Testis (tissue), 2 donors: ENCODE measurements at regions not wholly inside any gene's neighbourhood (a gene's known extent, or its start where the extent isn't known, plus 50 kb on each side); places are given as distances from the start of the nearest gene placed in this dataset.

Source experiments
- DNase-seq: peaks from one replicate; pipeline ENCODE4 v3.0.0-alpha.2; 2019
- H3K27ac ChIP-seq, 2 donors: fragments of 200-600 bp; sonication (generic); one replicate each; pipeline ENCODE4 v1.5.1; 2019
- H3K27me3 ChIP-seq: fragments of 200-600 bp; sonication (generic); one replicate; pipeline ENCODE4 v1.5.1; 2019
- H3K36me3 ChIP-seq: fragments of 200-600 bp; sonication (generic); one replicate; pipeline ENCODE4 v1.5.1; 2017; ENCODE audit warnings: low read depth; ENCODE audit errors: missing control alignments
- H3K4me1 ChIP-seq: fragments of 200-600 bp; sonication (generic); one replicate; pipeline ENCODE4 v1.5.1; 2019
- H3K4me3 ChIP-seq, 2 donors: fragments of 200-600 bp; sonication (generic); one replicate each; pipeline ENCODE4 v1.5.1; 2017 to 2019
- H3K9me3 ChIP-seq: fragments of 200-600 bp; sonication (generic); one replicate; pipeline ENCODE4 v1.5.1; 2017
- CTCF ChIP-seq, 3 experiments: fragments of 450-650 bp in 2 of 3; fragments of 200-600 bp in 1 of 3; sonication (generic) in 1 of 3; IDR thresholded peaks; one replicate each; pipeline ENCODE4 v1.5.1; 2016 to 2019; ENCODE audit warnings: antibody characterized with exemption in 3 of 3, mild to moderate bottlenecking in 2 of 3, moderate library complexity in 1 of 3
- POLR2A ChIP-seq: fragments of 450-650 bp; IDR thresholded peaks from one replicate; pipeline ENCODE4 v1.6.1; 2017; ENCODE audit warnings: antibody characterized with exemption, mild to moderate bottlenecking, moderate library complexity
- WGBS, 2 donors: methylation state at CpG; one replicate each; pipeline ENCODE4 v1.1.5; 2018; 5-methylcytosine and 5-hydroxymethylcytosine counted together
- intact Hi-C: fragments of 100-400 bp; cut with DNase I; formaldehyde crosslinking; loops from one replicate; pipeline ENCODE4 v1.15.1; 2023; ENCODE audit warnings: low total_unique reads

DNA sequence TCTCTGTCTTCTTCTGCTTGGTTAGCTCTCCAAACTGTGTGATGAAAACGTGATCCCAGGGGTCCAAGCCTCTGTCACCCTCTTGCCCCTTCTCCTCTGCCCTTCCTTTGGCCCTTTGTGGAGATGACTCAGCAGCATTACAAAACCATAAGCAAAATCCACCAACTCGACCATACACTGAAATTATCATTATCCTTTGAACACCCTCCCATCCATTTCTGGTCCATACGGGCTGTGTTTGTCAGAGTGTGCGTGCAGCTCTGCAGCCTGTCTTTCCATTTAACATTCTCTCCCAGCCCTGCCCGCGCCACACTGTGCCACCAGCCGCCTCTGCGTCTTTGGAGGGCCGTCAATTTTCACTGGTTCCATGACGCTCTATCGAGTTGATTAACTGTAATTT lies 69.2 kb downstream of the SLC25A47 start:
- Histone ChIP-seq H3K27me3 (no peaks in the 10 kb centered on the region), H3K4me1 (peaks cover 29% of the 10 kb centered on the region), H3K36me3 (no peaks in the 10 kb centered on the region), H3K4me3 (no peak overlapping the region), H3K27ac (peak overlapping the region in 1 of 2 donors; percentile 33), H3K9me3 (no peaks in the 10 kb centered on the region)
- intact Hi-C loops = no loop called here
- TF ChIP-seq CTCF (IDR thresholded peaks at IDR 0.05) (no peak), POLR2A (no peak)
- DNase-seq = no peak
- WGBS, 2 donors = 80 to 81% methylated on average over 11 of the region's 11 CpGs

- DNase-seq = no peak
- intact Hi-C loops = no loop called here
- no peak for TF ChIP-seq POLR2A
- TF ChIP-seq CTCF (IDR thresholded peaks at IDR 0.05) = no peak
- no peaks in the 10 kb centered on the region for H3K36me3 ChIP-seq
- H3K27ac ChIP-seq = no peak overlapping the region
- WGBS, 2 donors = 72 to 76% methylated on average over 10 of the region's 10 CpGs
- H3K4me1 ChIP-seq = peaks cover 29% of the 10 kb centered on the region
- no peaks in the 10 kb centered on the region for H3K9me3 ChIP-seq
- no peaks in the 10 kb centered on the region for H3K27me3 ChIP-seq
- no peak overlapping the region for H3K4me3 ChIP-seq
Observed at GRCh38 chr14:100393362-100393761, 70.2 kb downstream of the SLC25A47 start.

DNA sequence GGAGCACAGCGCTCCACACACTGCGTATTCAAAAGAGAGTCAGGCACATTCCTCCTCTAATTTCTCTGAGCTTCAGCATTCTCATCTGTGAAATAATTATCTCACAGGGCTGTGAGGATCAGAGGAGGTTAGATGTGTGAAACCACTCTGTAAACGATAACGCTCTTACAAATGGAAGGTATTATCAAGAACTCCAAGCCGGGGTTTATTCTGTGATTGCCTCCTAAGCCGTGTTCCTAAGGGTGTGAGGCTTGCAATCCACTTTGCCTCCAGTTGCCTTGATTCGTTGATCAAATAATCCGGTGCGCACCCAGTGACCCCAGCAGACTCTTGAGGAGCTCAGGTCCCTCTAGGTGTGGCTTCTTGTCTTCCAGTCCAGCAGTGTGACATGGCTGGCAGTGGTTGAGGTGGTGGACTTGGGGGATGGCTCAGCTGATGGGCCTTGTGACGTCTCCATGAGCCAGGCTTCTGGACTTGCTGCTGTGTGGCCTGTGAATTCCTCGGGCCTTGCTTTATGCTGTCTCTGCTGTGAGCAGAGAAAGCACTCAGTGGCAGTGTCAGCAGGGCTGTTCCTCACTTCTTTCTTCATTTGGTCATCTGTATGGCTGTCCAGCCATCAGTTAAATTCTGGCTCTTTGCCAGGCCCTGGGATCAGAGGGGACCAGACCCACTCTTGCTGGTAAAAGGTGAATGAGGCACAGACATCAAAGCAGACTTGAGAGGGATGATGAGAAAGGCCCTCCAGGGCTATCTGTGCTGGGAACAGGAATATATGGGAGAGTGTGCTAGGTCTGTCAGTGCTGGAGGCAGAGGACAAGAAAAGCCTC lies 71.0 kb downstream of the SLC25A47 start:
- H3K27me3 ChIP-seq = no peaks in the 10 kb centered on the region
- intact Hi-C loops = no loop called here
- TF ChIP-seq CTCF (IDR thresholded peaks at IDR 0.05) = no peak
- no peak for TF ChIP-seq POLR2A
- 94% methylated on average over 11 of the region's 11 CpGs for WGBS, 2 donors
- no peaks in the 10 kb centered on the region for H3K36me3 ChIP-seq
- no peak for DNase-seq
- no peaks in the 10 kb centered on the region for H3K9me3 ChIP-seq
- no peak overlapping the region for H3K4me3 ChIP-seq
- H3K27ac ChIP-seq = no peak overlapping the region
- H3K4me1 ChIP-seq = peaks cover 23% of the 10 kb centered on the region

DNA sequence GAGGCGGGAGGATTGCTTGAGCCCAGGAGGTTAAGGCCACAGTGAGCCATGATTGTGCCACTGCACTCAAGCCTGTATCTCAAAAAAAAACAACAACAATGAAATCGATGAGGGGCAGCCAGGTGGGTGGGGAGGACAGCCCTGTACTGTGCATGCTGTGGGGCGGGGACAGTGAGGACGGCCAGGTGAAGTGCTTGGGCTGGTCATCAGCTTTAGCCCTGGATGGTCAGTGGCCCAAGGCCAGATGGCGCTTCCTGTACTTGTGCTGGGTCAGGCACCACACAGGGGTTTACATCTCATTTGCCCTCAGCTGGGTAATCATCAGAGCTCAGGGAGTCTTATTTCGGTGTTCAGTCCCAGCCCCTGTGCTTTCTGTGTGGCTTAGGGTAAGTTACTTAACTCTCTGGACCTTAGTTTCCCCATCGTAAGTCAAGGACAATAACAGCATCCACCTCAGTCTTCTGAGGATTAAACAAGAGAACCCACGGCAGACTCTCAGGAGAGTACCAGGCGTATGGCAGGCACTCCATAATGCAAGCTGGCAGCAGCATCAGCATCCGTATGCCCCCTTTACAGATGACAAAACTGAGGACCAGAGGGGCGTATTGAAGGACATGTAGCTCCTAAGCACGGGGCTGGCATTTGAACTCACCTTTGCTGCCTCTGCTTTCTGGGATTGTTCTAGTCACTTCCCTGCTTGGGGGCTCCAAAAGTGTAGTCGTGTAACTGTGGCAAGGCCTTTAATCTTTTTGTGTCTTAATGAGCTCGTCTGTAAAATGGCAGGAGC lies 71.9 kb downstream of the SLC25A47 start:
- Histone ChIP-seq H3K36me3 (no peaks in the 10 kb centered on the region), H3K4me1 (peaks cover 15% of the 10 kb centered on the region), H3K9me3 (no peaks in the 10 kb centered on the region), H3K27me3 (no peaks in the 10 kb centered on the region), H3K27ac (no peak overlapping the region), H3K4me3 (no peak overlapping the region)
- intact Hi-C loops = no loop called here
- TF ChIP-seq POLR2A = no peak
- no peak for TF ChIP-seq CTCF (IDR thresholded peaks at IDR 0.05)
- 91 to 93% methylated on average over 14 of the region's 14 CpGs for WGBS, 2 donors
- DNase-seq = no peak
